IMR-90 (cell line): ENCODE measurements at regions not wholly inside any gene's neighbourhood (a gene's known extent, or its start where the extent isn't known, plus 50 kb on each side); places are given as distances from the start of the nearest gene placed in this dataset.

Experiments
- ATAC-seq: fragments of 200-7000 bp; cut with Tn5 transposase; 2 replicates; pipeline ENCODE4 v1.9.1; 2020; ENCODE audit warnings: low read depth, mild to moderate bottlenecking, moderate library complexity
- BruUV-seq: library from RNA; stranded (reverse); fragments of 400-500 nt; replicated peaks from 2 replicates; lab custom pipeline; 2021; lab: Mats Ljungman, UMichigan
- CTCF ChIA-PET: fragments of 300-600 bp; formaldehyde crosslinking; extraction: SDS; loops from one replicate; lab custom pipeline; 2021; ENCODE audit warnings: antibody characterized with exemption; lab: Yijun Ruan, JAX
- POLR2A ChIA-PET: fragments of 300-600 bp; sonication (Branson Sonifier 250); formaldehyde crosslinking; loops from one replicate; lab custom pipeline; 2022; ENCODE audit warnings: antibody characterized with exemption; ENCODE audit not compliant: unreplicated experiment; lab: Charles Lee
- DNase-seq: peaks from one replicate; pipeline ENCODE4 v3.0.0; 2013
- H2AFZ ChIP-seq: replicated peaks from 2 replicates; pipeline ENCODE3; 2013; ENCODE audit warnings: low read length, mild to moderate bottlenecking; ENCODE audit not compliant: poor library complexity
- H2AK5ac ChIP-seq: 2 replicates; pipeline ENCODE4 v1.6.1; 2013; ENCODE audit warnings: low read depth, low read length, inconsistent platforms
- H2AK9ac ChIP-seq: replicated peaks from 2 replicates; pipeline ENCODE3; 2013; ENCODE audit warnings: mild to moderate bottlenecking, low read depth, low read length, moderate library complexity; ENCODE audit not compliant: poor library complexity
- H2BK120ac ChIP-seq: 2 replicates; pipeline ENCODE4 v1.6.1; 2013; ENCODE audit warnings: low read depth, low read length, inconsistent platforms
- H2BK15ac ChIP-seq: 3 replicates; pipeline ENCODE4 v1.6.1; 2013; ENCODE audit warnings: low read depth, low read length, inconsistent platforms
- H2BK20ac ChIP-seq: 2 replicates; pipeline ENCODE4 v1.6.1; 2013; ENCODE audit warnings: low read depth, mild to moderate bottlenecking, inconsistent platforms, low read length, moderate library complexity
- H2BK5ac ChIP-seq: 2 replicates; pipeline ENCODE4 v1.6.1; 2013; ENCODE audit warnings: mild to moderate bottlenecking, low read depth, low read length, inconsistent platforms; ENCODE audit not compliant: poor library complexity, severe bottlenecking
- H3K14ac ChIP-seq: replicated peaks from 2 replicates; pipeline ENCODE4 v1.6.1; 2013; ENCODE audit warnings: low read depth, low read length, inconsistent platforms
- H3K18ac ChIP-seq: 2 replicates; pipeline ENCODE4 v1.6.1; 2013; ENCODE audit warnings: low read depth, low read length, control low read depth
- H3K23ac ChIP-seq: 2 replicates; pipeline ENCODE4 v1.6.1; 2013; ENCODE audit warnings: low read depth, low read length, inconsistent platforms
- H3K27ac ChIP-seq: 2 replicates; pipeline ENCODE4 v1.5.1; 2013; ENCODE audit warnings: mild to moderate bottlenecking, control low read depth, low read length; ENCODE audit not compliant: insufficient read depth
- H3K27me3 ChIP-seq: 2 replicates; pipeline ENCODE4 v1.6.1; 2013; ENCODE audit warnings: low read length; ENCODE audit not compliant: control insufficient read depth, insufficient read depth
- H3K36me3 ChIP-seq: 2 replicates; pipeline ENCODE4 v1.6.1; 2013; ENCODE audit warnings: low read length, mixed read lengths; ENCODE audit not compliant: control insufficient read depth, insufficient read depth
- H3K4ac ChIP-seq: 2 replicates; pipeline ENCODE4 v1.6.1; 2013; ENCODE audit warnings: low read depth, low read length, inconsistent platforms
- H3K4me1 ChIP-seq: 2 replicates; pipeline ENCODE4 v1.6.1; 2013; ENCODE audit warnings: low read length, mixed read lengths; ENCODE audit not compliant: control insufficient read depth, insufficient read depth
- H3K4me2 ChIP-seq: 2 replicates; pipeline ENCODE4 v1.6.1; 2013; ENCODE audit warnings: low read depth, mild to moderate bottlenecking, control low read depth, low read length, moderate library complexity
- H3K4me3 ChIP-seq: 2 replicates; pipeline ENCODE4 v1.5.1; 2013; ENCODE audit warnings: low read depth, mild to moderate bottlenecking, control low read depth, low read length, moderate library complexity; ENCODE audit not compliant: insufficient read depth
- H3K56ac ChIP-seq: 2 replicates; pipeline ENCODE4 v1.6.1; 2013; ENCODE audit warnings: low read length, inconsistent platforms; ENCODE audit not compliant: insufficient read depth; ENCODE audit errors: extremely low read depth
- H3K79me1 ChIP-seq, 2 experiments: 2 replicates each; pipeline ENCODE4 v1.6.1; 2013; ENCODE audit warnings: low read length in 2 of 2, inconsistent platforms in 1 of 2, low read depth in 1 of 2
- H3K9ac ChIP-seq: 2 replicates; pipeline ENCODE4 v1.6.1; 2013; ENCODE audit warnings: low read depth, low read length, control low read depth
- H3K9me1 ChIP-seq: 2 replicates; pipeline ENCODE4 v1.6.1; 2013; ENCODE audit warnings: low read length, inconsistent platforms; ENCODE audit not compliant: insufficient read depth
- H3K9me3 ChIP-seq: 2 replicates; pipeline ENCODE4 v1.6.1; 2013; ENCODE audit warnings: low read length; ENCODE audit not compliant: control insufficient read depth, insufficient read depth
- H4K20me1 ChIP-seq: 2 replicates; pipeline ENCODE4 v1.6.1; 2013; ENCODE audit warnings: low read length, inconsistent platforms; ENCODE audit not compliant: insufficient read depth
- H4K5ac ChIP-seq: 2 replicates; pipeline ENCODE4 v1.6.1; 2013; ENCODE audit warnings: mild to moderate bottlenecking, low read depth, low read length, control low read depth
- H4K8ac ChIP-seq, 2 experiments: 2 replicates each; pipeline ENCODE4 v1.6.1; 2013; ENCODE audit warnings: low read depth in 2 of 2, low read length in 2 of 2, control low read depth in 1 of 2, inconsistent platforms in 1 of 2
- H4K91ac ChIP-seq: 2 replicates; pipeline ENCODE4 v1.6.1; 2013; ENCODE audit warnings: low read depth, low read length, inconsistent platforms; ENCODE audit not compliant: insufficient read depth
- BHLHE40 ChIP-seq: fragments of 150-350 bp; IDR thresholded peaks from 2 replicates; pipeline ENCODE4 v1.6.1; 2016; ENCODE audit warnings: mild to moderate bottlenecking, low read depth, low read length
- CEBPB ChIP-seq: IDR thresholded peaks from 2 replicates; pipeline ENCODE4 v1.6.1; 2012; ENCODE audit warnings: low read depth, low read length, improper control_type of control experiment
- CHD1 ChIP-seq: IDR thresholded peaks from 2 replicates; pipeline ENCODE4 v1.6.1; 2012; ENCODE audit warnings: low read depth, low read length, improper control_type of control experiment
- MXI1 ChIP-seq: IDR thresholded peaks from 2 replicates; pipeline ENCODE4 v1.6.1; 2012; ENCODE audit warnings: low read depth, mild to moderate bottlenecking, low read length, moderate library complexity, borderline replicate concordance
- POLR2A ChIP-seq: IDR thresholded peaks from 2 replicates; pipeline ENCODE4 v1.6.1; 2012; ENCODE audit warnings: mild to moderate bottlenecking, low read depth, low read length
- RFX5 ChIP-seq: IDR thresholded peaks from 2 replicates; pipeline ENCODE4 v1.8.0; 2012; ENCODE audit warnings: low read depth, mild to moderate bottlenecking, low read length, moderate library complexity
- SMC3 ChIP-seq: fragments of 150-350 bp; IDR thresholded peaks from 2 replicates; pipeline ENCODE4 v1.6.1; 2016; ENCODE audit warnings: low read depth, mild to moderate bottlenecking, antibody characterized with exemption, low read length, moderate library complexity
- WGBS, 2 experiments: methylation state at CpG; one replicate each; pipeline versions ENCODE4 v1.1.5 to v1.1.7; 2013; ENCODE audit warnings: missing lambda C conversion rate in 2 of 2; ENCODE audit not compliant: insufficient read length in 1 of 2; ENCODE audit errors: extremely low coverage in 2 of 2; 5-methylcytosine and 5-hydroxymethylcytosine counted together
- dilution Hi-C: fragments of 300-500 bp; cut with HindIII; formaldehyde crosslinking; loops from one replicate; pipeline ENCODE4 v1.14.3; 2018; ENCODE audit warnings: low sequenced_read_pairs; ENCODE audit not compliant: unreplicated experiment
- in situ Hi-C: fragments of 300-500 bp; cut with MboI; formaldehyde crosslinking; loops from 3 replicates; pipeline ENCODE4 v1.14.3; 2019; ENCODE audit warnings: low sequenced_read_pairs, inconsistent platforms, mixed read lengths
- intact Hi-C: fragments of 100-400 bp; cut with micrococcal nuclease; formaldehyde crosslinking; loops from 2 replicates; pipeline ENCODE4 v1.10.0; 2022
- TF ChIP-seq, protein P1 (sequence below): fragments of 150-350 bp; IDR thresholded peaks from 2 replicates; pipeline ENCODE4 v1.6.1; 2017; ENCODE audit warnings: mild to moderate bottlenecking, antibody characterized with exemption, low read length, low read depth
- TF ChIP-seq, protein P2 (sequence below): fragments of 150-350 bp; IDR thresholded peaks from 2 replicates; pipeline ENCODE4 v1.6.1; 2016; ENCODE audit warnings: low read depth, mild to moderate bottlenecking, low read length, moderate library complexity, borderline replicate concordance

DNA sequence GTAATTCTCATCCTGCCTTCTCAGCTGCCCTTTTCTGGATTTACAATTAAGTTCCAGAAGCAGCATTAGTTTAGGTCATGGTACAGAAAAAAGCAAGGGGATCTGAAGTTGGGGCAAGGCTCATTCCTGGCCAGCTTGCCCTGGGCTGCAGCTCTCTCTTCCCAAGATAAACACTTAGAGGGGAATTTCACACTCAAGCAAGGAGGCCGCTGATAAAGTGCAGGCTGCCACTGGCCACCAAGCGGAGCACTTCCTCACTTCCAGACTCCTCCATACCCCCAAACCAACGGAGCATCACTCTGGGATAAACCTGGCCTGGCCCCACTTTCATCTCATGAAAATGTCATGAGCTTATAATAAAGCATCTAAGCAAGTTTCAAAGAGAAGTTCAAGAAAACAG is 445.5 kb upstream of the MKI67 start:
- H3K36me3 ChIP-seq, result no peaks in the 10 kb centered on the region
- H3K14ac ChIP-seq, result no peak overlapping the region
- no CpG with 5 or more reads among the region's 3 CpGs for WGBS, 2 experiments
- H2BK120ac ChIP-seq, result no peak overlapping the region
- no peak overlapping the region for H3K23ac ChIP-seq
- DNase-seq, result no peak
- no peak overlapping the region for H3K4ac ChIP-seq
- H2AK9ac ChIP-seq, result no peak overlapping the region
- no peak overlapping the region for H3K18ac ChIP-seq
- H3K9me3 ChIP-seq, result peaks cover 44% of the 10 kb centered on the region
- no peak overlapping the region for H2BK20ac ChIP-seq
- intact Hi-C loops (no loop called here), dilution Hi-C loops (no loop called here), in situ Hi-C loops (no loop called here)
- H3K27me3 ChIP-seq, result no peaks in the 10 kb centered on the region
- ChIA-PET POLR2A (no interaction called here), CTCF (no interaction called here)
- H4K91ac ChIP-seq, result no peak overlapping the region
- H3K9ac ChIP-seq, result no peak overlapping the region
- no peak for ATAC-seq
- H2BK15ac ChIP-seq, result no peak overlapping the region
- no peak overlapping the region for H3K56ac ChIP-seq
- no peaks in the 10 kb centered on the region for H3K9me1 ChIP-seq
- H2BK5ac ChIP-seq, result no peak overlapping the region
- no peak overlapping the region for H4K5ac ChIP-seq
- no peaks in the 10 kb centered on the region for H4K20me1 ChIP-seq
- no peak overlapping the region for H2AFZ ChIP-seq
- TF ChIP-seq, protein P1, sequence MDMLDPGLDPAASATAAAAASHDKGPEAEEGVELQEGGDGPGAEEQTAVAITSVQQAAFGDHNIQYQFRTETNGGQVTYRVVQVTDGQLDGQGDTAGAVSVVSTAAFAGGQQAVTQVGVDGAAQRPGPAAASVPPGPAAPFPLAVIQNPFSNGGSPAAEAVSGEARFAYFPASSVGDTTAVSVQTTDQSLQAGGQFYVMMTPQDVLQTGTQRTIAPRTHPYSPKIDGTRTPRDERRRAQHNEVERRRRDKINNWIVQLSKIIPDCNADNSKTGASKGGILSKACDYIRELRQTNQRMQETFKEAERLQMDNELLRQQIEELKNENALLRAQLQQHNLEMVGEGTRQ, result no peak
- no peak for TF ChIP-seq RFX5
- TF ChIP-seq, protein P2, sequence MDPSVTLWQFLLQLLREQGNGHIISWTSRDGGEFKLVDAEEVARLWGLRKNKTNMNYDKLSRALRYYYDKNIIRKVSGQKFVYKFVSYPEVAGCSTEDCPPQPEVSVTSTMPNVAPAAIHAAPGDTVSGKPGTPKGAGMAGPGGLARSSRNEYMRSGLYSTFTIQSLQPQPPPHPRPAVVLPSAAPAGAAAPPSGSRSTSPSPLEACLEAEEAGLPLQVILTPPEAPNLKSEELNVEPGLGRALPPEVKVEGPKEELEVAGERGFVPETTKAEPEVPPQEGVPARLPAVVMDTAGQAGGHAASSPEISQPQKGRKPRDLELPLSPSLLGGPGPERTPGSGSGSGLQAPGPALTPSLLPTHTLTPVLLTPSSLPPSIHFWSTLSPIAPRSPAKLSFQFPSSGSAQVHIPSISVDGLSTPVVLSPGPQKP, result no peak
- TF ChIP-seq POLR2A, result no peak
- no peak for TF ChIP-seq CHD1
- TF ChIP-seq BHLHE40, result no peak
- no peak for TF ChIP-seq SMC3
- no peak for TF ChIP-seq MXI1
- TF ChIP-seq CEBPB, result no peak
- no peak overlapping the region for H2AK5ac ChIP-seq
- H4K8ac ChIP-seq, result no peak overlapping the region
- H3K27ac ChIP-seq, result no peak overlapping the region
- H3K4me1 ChIP-seq, result no peaks in the 10 kb centered on the region
- no peak overlapping the region for H3K4me2 ChIP-seq
- BruUV-seq, result no TSS peak
- H3K79me1 ChIP-seq, result no peaks in the 10 kb centered on the region
- no peak overlapping the region for H3K4me3 ChIP-seq
